ENCODE measurements at regions not wholly inside any gene's neighbourhood (a gene's known extent, or its start where the extent isn't known, plus 50 kb on each side); places are given as distances from the start of the nearest gene placed in this dataset.

DNA sequence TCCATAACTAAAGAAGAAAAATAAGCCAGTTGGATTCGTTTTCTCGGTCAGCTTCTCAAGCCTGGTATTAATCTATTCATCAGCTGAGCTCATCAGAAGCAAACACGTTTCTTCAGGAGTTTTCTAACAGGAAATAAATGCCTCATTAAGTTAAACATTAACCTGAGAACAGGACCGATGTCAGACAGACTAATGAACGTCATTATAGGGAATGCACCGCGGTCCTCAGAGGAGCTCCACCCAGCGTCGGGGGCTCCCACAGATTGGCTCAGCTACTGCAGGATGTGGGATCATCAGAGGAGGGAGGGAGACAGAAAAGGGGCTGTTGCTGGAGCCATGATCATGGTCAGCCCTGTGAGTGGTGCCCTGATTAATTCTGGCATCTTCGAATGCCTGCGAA lies 615.4 kb downstream of the PTPRU start:
- TF ChIP-seq POLR2AphosphoS5 (IDR thresholded peaks at IDR 0.05; ENCODE audit: low read depth, low read length) (no peak), SIN3A (IDR thresholded peaks at IDR 0.05; ENCODE audit: borderline replicate concordance, insufficient read depth, low read length) (no peak), FOXP2 (optimal IDR thresholded peaks at IDR 0.05; ENCODE audit: borderline replicate concordance, extremely low read depth, extremely low read length, insufficient read depth) (no peak), TAF1 (IDR thresholded peaks at IDR 0.05; ENCODE audit: borderline replicate concordance, insufficient read depth, low read length) (no peak)
- TF ChIP-seq, protein P1, sequence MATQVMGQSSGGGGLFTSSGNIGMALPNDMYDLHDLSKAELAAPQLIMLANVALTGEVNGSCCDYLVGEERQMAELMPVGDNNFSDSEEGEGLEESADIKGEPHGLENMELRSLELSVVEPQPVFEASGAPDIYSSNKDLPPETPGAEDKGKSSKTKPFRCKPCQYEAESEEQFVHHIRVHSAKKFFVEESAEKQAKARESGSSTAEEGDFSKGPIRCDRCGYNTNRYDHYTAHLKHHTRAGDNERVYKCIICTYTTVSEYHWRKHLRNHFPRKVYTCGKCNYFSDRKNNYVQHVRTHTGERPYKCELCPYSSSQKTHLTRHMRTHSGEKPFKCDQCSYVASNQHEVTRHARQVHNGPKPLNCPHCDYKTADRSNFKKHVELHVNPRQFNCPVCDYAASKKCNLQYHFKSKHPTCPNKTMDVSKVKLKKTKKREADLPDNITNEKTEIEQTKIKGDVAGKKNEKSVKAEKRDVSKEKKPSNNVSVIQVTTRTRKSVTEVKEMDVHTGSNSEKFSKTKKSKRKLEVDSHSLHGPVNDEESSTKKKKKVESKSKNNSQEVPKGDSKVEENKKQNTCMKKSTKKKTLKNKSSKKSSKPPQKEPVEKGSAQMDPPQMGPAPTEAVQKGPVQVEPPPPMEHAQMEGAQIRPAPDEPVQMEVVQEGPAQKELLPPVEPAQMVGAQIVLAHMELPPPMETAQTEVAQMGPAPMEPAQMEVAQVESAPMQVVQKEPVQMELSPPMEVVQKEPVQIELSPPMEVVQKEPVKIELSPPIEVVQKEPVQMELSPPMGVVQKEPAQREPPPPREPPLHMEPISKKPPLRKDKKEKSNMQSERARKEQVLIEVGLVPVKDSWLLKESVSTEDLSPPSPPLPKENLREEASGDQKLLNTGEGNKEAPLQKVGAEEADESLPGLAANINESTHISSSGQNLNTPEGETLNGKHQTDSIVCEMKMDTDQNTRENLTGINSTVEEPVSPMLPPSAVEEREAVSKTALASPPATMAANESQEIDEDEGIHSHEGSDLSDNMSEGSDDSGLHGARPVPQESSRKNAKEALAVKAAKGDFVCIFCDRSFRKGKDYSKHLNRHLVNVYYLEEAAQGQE (IDR thresholded peaks at IDR 0.05; ENCODE audit: insufficient read depth in 1 of 2, low read depth in 2 of 2, low read length in 2 of 2) = no peak

DNA sequence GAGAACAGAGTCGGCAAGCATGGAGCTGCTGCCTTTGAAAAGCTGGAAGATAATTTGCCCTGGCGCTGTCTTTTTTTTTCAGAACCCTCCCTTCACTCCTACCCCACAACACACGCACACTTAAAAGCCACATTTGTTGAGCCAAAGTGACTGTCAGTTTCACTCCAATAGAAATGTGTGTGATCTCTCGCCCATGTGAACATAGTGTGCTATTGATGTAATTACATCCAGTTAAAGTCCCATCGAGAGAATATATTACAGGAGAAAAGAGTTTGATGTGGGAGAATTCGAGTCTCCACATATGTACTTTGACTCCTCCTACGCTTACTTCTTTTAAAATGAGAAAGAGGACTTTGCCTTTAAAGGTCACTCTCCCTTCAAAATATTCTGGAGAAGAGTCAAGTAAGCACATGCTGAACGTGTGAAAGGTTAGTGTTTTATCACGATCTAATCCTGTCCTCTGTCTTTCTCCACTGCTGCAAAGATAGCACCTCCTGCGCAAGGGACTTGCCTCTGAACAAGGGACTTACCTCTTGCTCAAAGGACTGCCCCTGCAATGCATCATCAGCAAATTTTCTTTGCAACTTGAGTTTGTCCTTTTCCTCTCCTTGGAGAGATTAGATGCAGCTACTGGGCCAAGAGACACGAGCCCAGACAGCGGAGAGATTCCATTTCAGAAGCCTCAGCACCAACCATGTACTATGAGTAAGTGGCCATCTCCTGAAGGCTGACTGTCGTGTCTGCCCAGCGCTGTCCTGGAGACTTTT lies 613.9 kb downstream of the PTPRU start:
- no peak for TF ChIP-seq POLR2AphosphoS5 (IDR thresholded peaks at IDR 0.05; ENCODE audit: low read depth, low read length)
- TF ChIP-seq, protein P1 (IDR thresholded peaks at IDR 0.05; ENCODE audit: insufficient read depth in 1 of 2, low read depth in 2 of 2, low read length in 2 of 2) = no peak
- no peak for TF ChIP-seq FOXP2 (optimal IDR thresholded peaks at IDR 0.05; ENCODE audit: borderline replicate concordance, extremely low read depth, extremely low read length, insufficient read depth)
- no peak for TF ChIP-seq SIN3A (IDR thresholded peaks at IDR 0.05; ENCODE audit: borderline replicate concordance, insufficient read depth, low read length)
- no peak for TF ChIP-seq TAF1 (IDR thresholded peaks at IDR 0.05; ENCODE audit: borderline replicate concordance, insufficient read depth, low read length)

DNA sequence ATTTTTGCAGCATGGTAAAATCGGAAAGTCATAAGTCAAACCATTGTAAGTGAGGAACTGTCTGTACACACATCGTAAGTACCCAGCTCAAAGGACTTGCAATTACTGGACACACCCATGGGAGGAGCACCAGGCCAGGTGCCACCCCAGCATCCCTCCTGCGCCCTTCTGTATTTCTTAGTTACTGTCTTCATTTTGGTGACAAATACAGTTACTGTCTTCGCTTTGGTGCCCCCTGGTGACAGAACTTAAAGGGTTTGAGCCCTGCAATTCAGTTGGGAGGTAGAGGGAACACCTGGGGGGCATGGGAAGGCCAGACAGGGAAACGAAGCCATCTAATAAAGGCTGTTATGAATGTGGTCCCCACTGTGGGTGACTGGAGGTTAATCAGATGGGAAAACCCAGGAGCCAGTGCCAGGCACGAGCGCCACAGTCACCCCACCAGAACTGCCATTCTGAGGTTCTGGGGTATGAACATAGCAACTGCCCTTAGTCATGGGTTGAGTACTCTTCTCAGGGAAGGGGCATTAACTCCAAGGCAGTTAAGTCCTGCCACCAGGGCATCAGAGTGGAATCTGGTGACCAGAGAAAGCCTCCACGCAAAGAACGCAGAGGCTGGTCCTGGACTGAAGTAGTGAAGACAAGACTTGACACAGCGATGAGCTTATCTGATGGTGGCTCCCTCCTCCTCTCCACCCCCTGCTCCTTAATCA lies 612.9 kb downstream of the PTPRU start:
- TF ChIP-seq FOXP2 (optimal IDR thresholded peaks at IDR 0.05; ENCODE audit: borderline replicate concordance, extremely low read depth, extremely low read length, insufficient read depth) (no peak), TAF1 (IDR thresholded peaks at IDR 0.05; ENCODE audit: borderline replicate concordance, insufficient read depth, low read length) (no peak), SIN3A (IDR thresholded peaks at IDR 0.05; ENCODE audit: borderline replicate concordance, insufficient read depth, low read length) (no peak), POLR2AphosphoS5 (IDR thresholded peaks at IDR 0.05; ENCODE audit: low read depth, low read length) (no peak)
- TF ChIP-seq, protein P1 (IDR thresholded peaks at IDR 0.05; ENCODE audit: insufficient read depth in 1 of 2, low read depth in 2 of 2, low read length in 2 of 2) = no peak

DNA sequence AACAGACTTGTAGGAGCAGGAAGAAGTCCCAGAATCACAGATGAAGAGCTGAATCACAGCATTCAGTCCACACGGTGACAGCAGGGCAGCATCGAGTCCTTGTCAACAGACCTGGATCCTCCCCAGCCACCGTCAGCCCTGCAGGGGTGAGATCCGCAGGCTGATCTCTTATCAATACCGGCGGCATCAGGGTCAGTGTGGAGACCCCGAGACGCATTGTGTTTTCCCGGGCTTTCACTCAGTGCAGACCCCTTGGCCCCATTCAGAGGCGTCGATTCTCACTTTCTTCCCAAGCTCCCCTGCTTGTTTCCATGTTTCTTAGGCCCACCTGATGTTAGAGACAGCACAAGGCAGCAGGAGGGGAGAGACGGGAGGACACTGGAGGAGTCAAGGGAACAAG lies 609.6 kb downstream of the PTPRU start:
- TF ChIP-seq POLR2AphosphoS5 (IDR thresholded peaks at IDR 0.05; ENCODE audit: low read depth, low read length) = no peak
- no peak for TF ChIP-seq TAF1 (IDR thresholded peaks at IDR 0.05; ENCODE audit: borderline replicate concordance, insufficient read depth, low read length)
- no peak for TF ChIP-seq SIN3A (IDR thresholded peaks at IDR 0.05; ENCODE audit: borderline replicate concordance, insufficient read depth, low read length)
- TF ChIP-seq FOXP2 (optimal IDR thresholded peaks at IDR 0.05; ENCODE audit: borderline replicate concordance, extremely low read depth, extremely low read length, insufficient read depth) = no peak
- TF ChIP-seq, protein P1 (IDR thresholded peaks at IDR 0.05; ENCODE audit: insufficient read depth in 1 of 2, low read depth in 2 of 2, low read length in 2 of 2) = no peak

Measured in PFSK-1 (cell line).